Effector memory CD4-positive, alpha-beta T cell (primary cell): ENCODE measurements at regions not wholly inside any gene's neighbourhood (a gene's known extent, or its start where the extent isn't known, plus 50 kb on each side); places are given as distances from the start of the nearest gene placed in this dataset.

Experiments used
- DNase-seq, 3 donors: peaks; one replicate each; pipeline ENCODE4 v3.0.0-alpha.2; 2020
- H3K27ac ChIP-seq: 2 replicates; pipeline ENCODE4 v1.7.0; 2013; ENCODE audit warnings: mild to moderate bottlenecking, low read length, moderate library complexity; ENCODE audit not compliant: insufficient read depth, poor library complexity, severe bottlenecking
- H3K27me3 ChIP-seq: replicated peaks from 2 replicates; pipeline ENCODE4 v1.7.0; 2013; ENCODE audit warnings: mild to moderate bottlenecking, low read length; ENCODE audit not compliant: insufficient read depth, control insufficient read depth, poor library complexity, severe bottlenecking
- H3K36me3 ChIP-seq: 2 replicates; pipeline ENCODE4 v1.7.0; 2013; ENCODE audit warnings: mild to moderate bottlenecking, low read length, moderate library complexity; ENCODE audit not compliant: control insufficient read depth, insufficient read depth
- H3K4me1 ChIP-seq: 2 replicates; pipeline ENCODE4 v1.7.0; 2013; ENCODE audit warnings: low read length, mild to moderate bottlenecking; ENCODE audit not compliant: control insufficient read depth, insufficient read depth, poor library complexity, severe bottlenecking
- H3K4me3 ChIP-seq: 2 replicates; pipeline ENCODE4 v1.7.0; 2013; ENCODE audit warnings: low read length, low read depth, mild to moderate bottlenecking; ENCODE audit not compliant: insufficient read depth, poor library complexity, severe bottlenecking
- H3K9me3 ChIP-seq: 2 replicates; pipeline ENCODE4 v1.7.0; 2013; ENCODE audit warnings: mild to moderate bottlenecking, low read length, moderate library complexity; ENCODE audit not compliant: control insufficient read depth

GRCh38 chr2:526918-527317, 150.3 kb downstream of the TMEM18 start:
- Histone ChIP-seq H3K4me3 (no peak overlapping the region), H3K27ac (no peak overlapping the region), H3K4me1 (no peaks in the 10 kb centered on the region), H3K27me3 (no peaks in the 10 kb centered on the region), H3K36me3 (no peaks in the 10 kb centered on the region), H3K9me3 (no peaks in the 10 kb centered on the region)
- no peak for DNase-seq

GRCh38 chr2:525611-526010, 151.6 kb downstream of the TMEM18 start:
- Histone ChIP-seq H3K9me3 (no peaks in the 10 kb centered on the region), H3K4me1 (no peaks in the 10 kb centered on the region), H3K27ac (no peak overlapping the region)

GRCh38 chr2:525021-525420, 152.2 kb downstream of the TMEM18 start:
- Histone ChIP-seq H3K4me1 (no peaks in the 10 kb centered on the region), H3K36me3 (no peaks in the 10 kb centered on the region), H3K27ac (no peak overlapping the region), H3K4me3 (no peak overlapping the region), H3K9me3 (no peaks in the 10 kb centered on the region), H3K27me3 (no peaks in the 10 kb centered on the region)
- DNase-seq: no peak

More at GRCh38 chr2:525611-526010, 151.6 kb downstream of the TMEM18 start:
- no peaks in the 10 kb centered on the region for H3K27me3 ChIP-seq
- H3K36me3 ChIP-seq: no peaks in the 10 kb centered on the region
- no peak for DNase-seq
- H3K4me3 ChIP-seq: no peak overlapping the region

- Histone ChIP-seq H3K27ac (no peak overlapping the region), H3K9me3 (no peaks in the 10 kb centered on the region), H3K4me3 (no peak overlapping the region), H3K36me3 (no peaks in the 10 kb centered on the region), H3K4me1 (no peaks in the 10 kb centered on the region), H3K27me3 (no peaks in the 10 kb centered on the region)
- DNase-seq: no peak
Observed at GRCh38 chr2:524442-524841, 152.8 kb downstream of the TMEM18 start.

GRCh38 chr2:523698-524270, 153.4 kb downstream of the TMEM18 start:
- Histone ChIP-seq H3K4me3 (no peak overlapping the region), H3K4me1 (no peaks in the 10 kb centered on the region), H3K27ac (no peak overlapping the region), H3K36me3 (no peaks in the 10 kb centered on the region), H3K9me3 (no peaks in the 10 kb centered on the region), H3K27me3 (no peaks in the 10 kb centered on the region)
- no peak for DNase-seq

- H3K9me3 ChIP-seq: no peaks in the 10 kb centered on the region
- DNase-seq: no peak
- H3K4me1 ChIP-seq: no peaks in the 10 kb centered on the region
- H3K36me3 ChIP-seq: no peaks in the 10 kb centered on the region
- no peak overlapping the region for H3K4me3 ChIP-seq
- no peaks in the 10 kb centered on the region for H3K27me3 ChIP-seq
- H3K27ac ChIP-seq: no peak overlapping the region
Observed at GRCh38 chr2:522776-523175, 154.4 kb downstream of the TMEM18 start.

GRCh38 chr2:521853-522530, 155.2 kb downstream of the TMEM18 start:
- Histone ChIP-seq H3K4me1 (no peaks in the 10 kb centered on the region), H3K36me3 (no peaks in the 10 kb centered on the region), H3K4me3 (no peak overlapping the region), H3K27ac (no peak overlapping the region), H3K27me3 (no peaks in the 10 kb centered on the region), H3K9me3 (no peaks in the 10 kb centered on the region)
- DNase-seq: no peak

- no peak overlapping the region for H3K4me3 ChIP-seq
- no peak overlapping the region for H3K27ac ChIP-seq
- H3K27me3 ChIP-seq: no peaks in the 10 kb centered on the region
- no peak for DNase-seq
- H3K36me3 ChIP-seq: no peaks in the 10 kb centered on the region
- H3K9me3 ChIP-seq: no peaks in the 10 kb centered on the region
- no peaks in the 10 kb centered on the region for H3K4me1 ChIP-seq
Observed at GRCh38 chr2:520663-521340, 156.4 kb downstream of the TMEM18 start.

GRCh38 chr2:516944-517343, 160.3 kb downstream of the TMEM18 start:
- no peaks in the 10 kb centered on the region for H3K9me3 ChIP-seq
- H3K27ac ChIP-seq: no peak overlapping the region

GRCh38 chr2:516131-516530, 161.1 kb downstream of the TMEM18 start:
- Histone ChIP-seq H3K9me3 (no peaks in the 10 kb centered on the region), H3K4me1 (no peaks in the 10 kb centered on the region), H3K27ac (no peak overlapping the region), H3K4me3 (no peak overlapping the region), H3K27me3 (no peaks in the 10 kb centered on the region), H3K36me3 (no peaks in the 10 kb centered on the region)
- DNase-seq: no peak

More at GRCh38 chr2:516944-517343, 160.3 kb downstream of the TMEM18 start:
- no peak overlapping the region for H3K4me3 ChIP-seq
- DNase-seq: no peak
- no peaks in the 10 kb centered on the region for H3K27me3 ChIP-seq
- H3K4me1 ChIP-seq: no peaks in the 10 kb centered on the region
- no peaks in the 10 kb centered on the region for H3K36me3 ChIP-seq
